Psoas muscle (tissue), 7 donors: ENCODE measurements at regions not wholly inside any gene's neighbourhood (a gene's known extent, or its start where the extent isn't known, plus 50 kb on each side); places are given as distances from the start of the nearest gene placed in this dataset.

Source experiments
- ATAC-seq, 4 donors: fragments of 200-7000 bp; cut with Tn5 transposase; one replicate each; pipeline ENCODE4 v1.9.1; 2020; ENCODE audit warnings: moderate library complexity in 3 of 4, mild to moderate bottlenecking in 2 of 4
- DNase-seq, 2 donors: peaks; one replicate each; pipeline ENCODE4 v3.0.0-alpha.2; 2020
- H3K27ac ChIP-seq: fragments of 200-600 bp; one replicate; pipeline ENCODE4 v1.8.0; 2022
- H3K27me3 ChIP-seq, 3 donors: fragments of 200-600 bp in 1 of 3; one replicate each; pipeline versions ENCODE4 v1.6.1 to v1.8.0; 2013 to 2022; ENCODE audit warnings: low read length in 2 of 3, mild to moderate bottlenecking in 2 of 3, moderate library complexity in 1 of 3; ENCODE audit not compliant: insufficient read depth in 3 of 3
- H3K36me3 ChIP-seq, 2 donors: fragments of 200-600 bp in 1 of 2; one replicate each; pipeline versions ENCODE4 v1.6.1 to v1.8.0; 2013 to 2022; ENCODE audit warnings: low read depth in 1 of 2, mild to moderate bottlenecking in 1 of 2, moderate library complexity in 1 of 2; ENCODE audit not compliant: insufficient read depth in 1 of 2
- H3K4me1 ChIP-seq: fragments of 200-600 bp; one replicate; pipeline ENCODE4 v1.8.0; 2022
- H3K4me3 ChIP-seq: fragments of 200-600 bp; one replicate; pipeline ENCODE4 v1.8.0; 2022; ENCODE audit warnings: mild to moderate bottlenecking
- H3K9me3 ChIP-seq: fragments of 200-600 bp; one replicate; pipeline ENCODE4 v1.8.0; 2022
- CTCF ChIP-seq: fragments of 200-600 bp; IDR thresholded peaks from one replicate; pipeline ENCODE4 v1.8.0; 2022; ENCODE audit warnings: antibody characterized with exemption
- WGBS, 3 donors: extraction: QIAGEN DNeasy Blood & Tissue Kit; methylation state at CpG; one replicate each; pipeline versions ENCODE4 v1.1.6 to v1.1.7; 2013; 5-methylcytosine and 5-hydroxymethylcytosine counted together
- intact Hi-C, 2 donors: fragments of 100-400 bp; cut with DNase I; formaldehyde crosslinking; loops; one replicate each; pipeline versions ENCODE4 v1.11.0 to v1.14.2; 2022
- donor health status: healthy with polysubstance abuse.
- donor health status: DM: no; HTN: no; CAD: no; lungs with moderate emphysema.
- donor health status: Bipolar disorder and iron deficiency.
- donor health status: healthy.
- donor health status: DM: yes; HTN: yes; CAD: no.
- donor health status: DM: no; HTN: no; CAD: no.
- donor health status: DM: yes; HTN: yes; CAD: no.

DNA sequence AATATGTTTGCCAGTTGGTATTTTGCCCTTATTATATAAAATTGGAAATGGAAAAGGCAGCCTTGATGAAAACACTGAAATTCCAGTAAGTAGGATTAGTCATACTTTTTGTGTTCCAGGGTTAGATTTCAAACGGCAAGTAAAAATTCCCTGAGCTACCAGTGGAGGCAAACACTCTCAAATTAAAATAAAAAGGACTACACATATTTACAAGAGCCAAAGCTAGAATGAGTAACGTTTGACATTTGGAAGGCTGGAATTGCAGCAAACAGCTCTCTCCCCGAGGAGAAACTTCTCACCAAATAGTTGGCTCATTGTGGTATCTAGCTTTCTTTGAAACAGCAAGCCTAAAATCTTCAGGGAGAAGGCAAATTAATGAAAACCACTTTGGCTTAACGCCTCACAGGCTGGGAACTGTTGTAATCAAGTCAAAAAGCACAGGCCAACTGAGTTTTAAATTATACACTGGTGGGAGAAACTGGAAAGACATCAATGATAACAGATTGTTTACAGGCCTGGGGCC, 288.4 kb downstream of the SNX13 start:
- no peak for TF ChIP-seq CTCF
- peaks cover 0 to 3% (median 0%) of the 10 kb centered on the region in 3 donors for H3K27me3 ChIP-seq
- DNase-seq, result no peak
- H3K27ac ChIP-seq, result no peak overlapping the region
- no peaks in the 10 kb centered on the region for H3K4me1 ChIP-seq
- no peaks in the 10 kb centered on the region for H3K9me3 ChIP-seq
- peak; percentile 17 to 74 (median 56) for ATAC-seq
- intact Hi-C loops, result no loop called here
- H3K36me3 ChIP-seq, result no peaks in the 10 kb centered on the region
- WGBS, 3 donors, result 15 to 23% (median 22%) methylated on average over 4 of the region's 4 CpGs
- no peak overlapping the region for H3K4me3 ChIP-seq

GRCh38 chr7:17654940-17655339, 285.4 kb downstream of the SNX13 start:
- H3K4me1 ChIP-seq, result no peaks in the 10 kb centered on the region
- no peak for ATAC-seq
- no peak for DNase-seq

DNA sequence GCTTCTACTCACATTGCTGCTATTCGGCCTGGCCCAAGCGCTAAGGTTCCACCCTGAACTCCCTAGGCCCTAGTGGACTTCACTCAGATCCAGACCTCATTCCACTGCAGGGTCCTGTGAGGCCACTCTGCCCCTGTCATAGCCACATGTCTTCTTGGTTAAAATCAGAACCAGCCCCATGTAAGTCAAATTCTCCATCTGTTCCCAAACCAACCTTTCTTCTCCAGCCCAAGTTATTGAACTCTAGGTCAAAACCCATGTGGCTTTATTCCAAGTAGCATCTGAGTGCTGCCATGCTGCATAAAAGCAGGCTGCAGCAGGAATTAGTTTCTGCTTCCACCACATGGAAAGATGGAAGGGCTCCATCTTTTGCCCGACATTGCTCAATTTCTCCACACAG, 281.2 kb downstream of the SNX13 start:
- H3K4me1 ChIP-seq, result no peaks in the 10 kb centered on the region
- DNase-seq, result no peak
- no peaks in the 10 kb centered on the region for H3K9me3 ChIP-seq
- ATAC-seq, result no peak
- no peak overlapping the region for H3K4me3 ChIP-seq
- no peak for TF ChIP-seq CTCF
- H3K27me3 ChIP-seq, result no peaks in the 10 kb centered on the region
- H3K36me3 ChIP-seq, result no peaks in the 10 kb centered on the region
- 76 to 94% (median 78%) methylated on average over 3 of the region's 3 CpGs for WGBS, 3 donors
- no peak overlapping the region for H3K27ac ChIP-seq
- intact Hi-C loops, result no loop called here

More at GRCh38 chr7:17654940-17655339, 285.4 kb downstream of the SNX13 start:
- Histone ChIP-seq H3K27ac (no peak overlapping the region), H3K9me3 (no peaks in the 10 kb centered on the region), H3K36me3 (no peaks in the 10 kb centered on the region), H3K27me3 (no peaks in the 10 kb centered on the region), H3K4me3 (no peak overlapping the region)
- no peak for TF ChIP-seq CTCF
- intact Hi-C loops, result no loop called here
- WGBS, 3 donors, result 34 to 45% (median 45%) methylated on average over 2 of the region's 2 CpGs

- Histone ChIP-seq H3K4me1 (no peaks in the 10 kb centered on the region), H3K27me3 (no peaks in the 10 kb centered on the region), H3K4me3 (no peak overlapping the region), H3K36me3 (no peaks in the 10 kb centered on the region), H3K9me3 (no peaks in the 10 kb centered on the region), H3K27ac (no peak overlapping the region)
- WGBS, 3 donors, result 81 to 96% (median 87%) methylated on average over 1 of the region's 1 CpG
- no peak for ATAC-seq
- no peak for TF ChIP-seq CTCF
- intact Hi-C loops, result no loop called here
- no peak for DNase-seq
These were observed 280.2 kb downstream of the SNX13 start for GRCh38 chr7:17660116-17660515.

GRCh38 chr7:17661982-17662585, 278.2 kb downstream of the SNX13 start:
- no peak for DNase-seq
- Histone ChIP-seq H3K4me1 (no peaks in the 10 kb centered on the region), H3K27me3 (no peaks in the 10 kb centered on the region), H3K4me3 (no peak overlapping the region), H3K27ac (no peak overlapping the region), H3K9me3 (no peaks in the 10 kb centered on the region), H3K36me3 (no peaks in the 10 kb centered on the region)
- ATAC-seq, result no peak
- intact Hi-C loops, result no loop called here
- no peak for TF ChIP-seq CTCF
- 44 to 61% (median 53%) methylated on average over 3 of the region's 3 CpGs for WGBS, 3 donors
